GM12878 (cell line): ENCODE measurements at regions not wholly inside any gene's neighbourhood (a gene's known extent, or its start where the extent isn't known, plus 50 kb on each side); places are given as distances from the start of the nearest gene placed in this dataset.

Source experiments
- ATAC-seq: fragments of 200-7000 bp; cut with Tn5 transposase; 3 replicates; pipeline ENCODE4 v1.9.1; 2020; ENCODE audit warnings: mild to moderate bottlenecking, moderate library complexity
- BruUV-seq: library from RNA; stranded (reverse); fragments of 400-500 nt; replicated peaks from 2 replicates; lab custom pipeline; 2021; lab: Mats Ljungman, UMichigan
- CTCF ChIA-PET: fragments of 300-600 bp; sonication (Branson Sonifier 250); formaldehyde crosslinking; extraction: SDS; loops from one replicate; lab custom pipeline; 2021; ENCODE audit warnings: inconsistent platforms; lab: Yijun Ruan, JAX
- POLR2A ChIA-PET: fragments of 350-600 bp; formaldehyde crosslinking; extraction: SDS; loops from one replicate; lab custom pipeline; 2021; ENCODE audit warnings: inconsistent platforms; lab: Charles Lee
- RAD21 ChIA-PET: fragments of 300-600 bp; sonication (Branson Sonifier 250); formaldehyde crosslinking; loops from one replicate; lab custom pipeline; 2023; ENCODE audit warnings: antibody characterized with exemption; ENCODE audit not compliant: unreplicated experiment; lab: Charles Lee
- SMC1A ChIA-PET: fragments of 300-600 bp; sonication (Branson Sonifier 250); formaldehyde crosslinking; loops from one replicate; lab custom pipeline; 2023; ENCODE audit not compliant: unreplicated experiment, uncharacterized antibody; lab: Charles Lee
- DNase-seq: peaks from one replicate; pipeline ENCODE4 v3.0.0-alpha.2; 2011; ENCODE audit warnings: low read depth, low spot score
- FAIRE-seq: peaks from 3 replicates; lab custom pipeline; 2011; peaks lifted over from hg19 to GRCh38; lab: Jason Lieb, UNC
- H2AFZ ChIP-seq: 2 replicates; pipeline ENCODE4 v1.6.0; 2011; ENCODE audit warnings: low read depth, low read length, control low read depth; ENCODE audit not compliant: control insufficient read depth
- H3K27ac ChIP-seq: 2 replicates; pipeline ENCODE4 v1.5.1; 2011; ENCODE audit warnings: control low read depth; ENCODE audit not compliant: control insufficient read depth, insufficient read depth
- H3K27me3 ChIP-seq, 2 experiments: replicated peaks in 1 of 2; 2 replicates each; pipeline versions ENCODE4 v1.6.0 to v1.6.1; 2011; ENCODE audit warnings: low read length in 1 of 2; ENCODE audit not compliant: control insufficient read depth in 2 of 2, insufficient read depth in 2 of 2
- H3K36me3 ChIP-seq, 2 experiments: 2 replicates each; pipeline ENCODE4 v1.5.1; 2011; ENCODE audit warnings: low read length in 1 of 2; ENCODE audit not compliant: control insufficient read depth in 2 of 2, insufficient read depth in 2 of 2
- H3K4me1 ChIP-seq: 2 replicates; pipeline ENCODE4 v1.6.1; 2011; ENCODE audit warnings: mild to moderate bottlenecking, low read length, moderate library complexity, mixed read lengths; ENCODE audit not compliant: control insufficient read depth, insufficient read depth
- H3K4me2 ChIP-seq: 2 replicates; pipeline ENCODE4 v1.6.0; 2011; ENCODE audit warnings: control low read depth; ENCODE audit not compliant: control insufficient read depth, insufficient read depth
- H3K4me3 ChIP-seq: fragments of 200-600 bp; sonication (generic); 2 replicates; pipeline ENCODE4 v1.5.1; 2016
- H3K79me2 ChIP-seq: 2 replicates; pipeline ENCODE4 v1.6.0; 2011; ENCODE audit warnings: low read length; ENCODE audit not compliant: control insufficient read depth, insufficient read depth
- H3K9ac ChIP-seq: 2 replicates; pipeline ENCODE4 v1.8.0; 2011; ENCODE audit warnings: low read length, control low read depth, mixed read lengths; ENCODE audit not compliant: control insufficient read depth, insufficient read depth
- H3K9me3 ChIP-seq: replicated peaks from 3 replicates; pipeline ENCODE4 v1.5.1; 2011; ENCODE audit warnings: mild to moderate bottlenecking, low read length; ENCODE audit not compliant: control insufficient read depth, insufficient read depth
- H4K20me1 ChIP-seq: 2 replicates; pipeline ENCODE4 v1.6.0; 2011; ENCODE audit not compliant: control insufficient read depth, insufficient read depth
- BHLHE40 ChIP-seq, 2 experiments: fragments of 450-650 bp in 1 of 2; IDR thresholded peaks; 2 replicates each; pipeline ENCODE4 v1.6.1; 2011 to 2017; ENCODE audit warnings: low read depth in 2 of 2, borderline replicate concordance in 1 of 2, improper control_type of control experiment in 1 of 2, low read length in 1 of 2, mild to moderate bottlenecking in 1 of 2
- CEBPZ ChIP-seq: fragments of 150-350 bp; IDR thresholded peaks from 2 replicates; pipeline ENCODE4 v1.6.1; 2016; ENCODE audit warnings: low read depth, low read length
- CHD2 ChIP-seq: IDR thresholded peaks from 2 replicates; pipeline ENCODE4 v1.6.1; 2011; ENCODE audit warnings: low read depth, low read length, improper control_type of control experiment, borderline replicate concordance
- CREB1 ChIP-seq: IDR thresholded peaks from 2 replicates; pipeline ENCODE4 v1.6.1; 2012; ENCODE audit warnings: low read depth, mild to moderate bottlenecking, inconsistent platforms
- SP1 ChIP-seq: IDR thresholded peaks from one replicate; pipeline ENCODE4 v1.6.1; 2011; ENCODE audit warnings: low read depth, low read length
- TCF7 ChIP-seq: IDR thresholded peaks from 2 replicates; pipeline ENCODE4 v1.6.1; 2014; ENCODE audit warnings: antibody characterized with exemption, borderline replicate concordance
- ZNF24 ChIP-seq: fragments of 450-650 bp; IDR thresholded peaks from 2 replicates; pipeline ENCODE4 v1.6.1; 2017; ENCODE audit warnings: antibody characterized with exemption, mild to moderate bottlenecking
- ZSCAN29 ChIP-seq: fragments of 450-650 bp; IDR thresholded peaks from 2 replicates; pipeline ENCODE4 v1.6.1; 2017; ENCODE audit warnings: mild to moderate bottlenecking, moderate library complexity
- WGBS: methylation state at CpG from one replicate; pipeline ENCODE4 v1.1.6; 2016; ENCODE audit warnings: low lambda C conversion rate; ENCODE audit not compliant: insufficient replicate concordance, insufficient coverage; ENCODE audit errors: missing lambda C conversion rate; 5-methylcytosine and 5-hydroxymethylcytosine counted together
- in situ Hi-C: fragments of 300-500 bp; cut with MboI; formaldehyde crosslinking; loops from 9 replicates; pipeline ENCODE4 v1.14.3; 2018; ENCODE audit warnings: mixed read lengths
- intact Hi-C: fragments of 100-400 bp; cut with micrococcal nuclease; formaldehyde crosslinking; loops from one replicate; pipeline ENCODE4 v1.14.2; 2022; ENCODE audit not compliant: unreplicated experiment
- TF ChIP-seq, protein P1 (sequence below): IDR thresholded peaks from 2 replicates; pipeline ENCODE4 v1.6.1; 2012; ENCODE audit warnings: low read length, inconsistent platforms
- TF ChIP-seq, protein P2 (sequence below): IDR thresholded peaks from 2 replicates; pipeline ENCODE4 v1.6.1; 2011; ENCODE audit warnings: low read depth, low read length, improper control_type of control experiment, borderline replicate concordance
- TF ChIP-seq, protein P3 (sequence below): fragments of 450-650 bp; IDR thresholded peaks from 2 replicates; pipeline ENCODE4 v1.6.1; 2017; ENCODE audit warnings: borderline replicate concordance

- TF ChIP-seq SP1: no peak
- TF ChIP-seq, all 136 proteins: peak for 0
These were observed 191.0 kb downstream of the C11orf91 start (continued) for GRCh38 chr11:33509632-33510031.

GRCh38 chr11:33507967-33508366, 192.7 kb downstream of the C11orf91 start:
- in situ Hi-C loops: no loop called here
- no peak for FAIRE-seq

More at GRCh38 chr11:33507967-33508366, 192.7 kb downstream of the C11orf91 start:
- H3K9ac ChIP-seq: no peak overlapping the region
- no peaks in the 10 kb centered on the region for H3K9me3 ChIP-seq
- H4K20me1 ChIP-seq: no peaks in the 10 kb centered on the region
- no TSS peak for BruUV-seq
- CTCF ChIA-PET: no interaction called here
- 61% methylated on average over 3 of the region's 3 CpGs for WGBS
- H3K4me2 ChIP-seq: no peak overlapping the region
- no peaks in the 10 kb centered on the region; a peak in 1 of 4 replicates for H3K27me3 ChIP-seq
- no peak for ATAC-seq
- no peaks in the 10 kb centered on the region for H3K36me3 ChIP-seq
- H3K4me1 ChIP-seq: no peaks in the 10 kb centered on the region
- DNase-seq: no peak
- RAD21 ChIA-PET: no interaction called here
- H3K4me3 ChIP-seq: no peak overlapping the region
- no peak overlapping the region for H2AFZ ChIP-seq
- POLR2A ChIA-PET: no interaction called here
- no peaks in the 10 kb centered on the region for H3K79me2 ChIP-seq
- intact Hi-C loops: no loop called here
- TF ChIP-seq BHLHE40 (IDR thresholded peaks at IDR 0.05; ENCODE audit: borderline replicate concordance in 1 of 2, low read depth in 2 of 2, low read length in 1 of 2): no peak
- no peak for TF ChIP-seq CEBPZ
- no peak for TF ChIP-seq CHD2
- TF ChIP-seq, protein P1, sequence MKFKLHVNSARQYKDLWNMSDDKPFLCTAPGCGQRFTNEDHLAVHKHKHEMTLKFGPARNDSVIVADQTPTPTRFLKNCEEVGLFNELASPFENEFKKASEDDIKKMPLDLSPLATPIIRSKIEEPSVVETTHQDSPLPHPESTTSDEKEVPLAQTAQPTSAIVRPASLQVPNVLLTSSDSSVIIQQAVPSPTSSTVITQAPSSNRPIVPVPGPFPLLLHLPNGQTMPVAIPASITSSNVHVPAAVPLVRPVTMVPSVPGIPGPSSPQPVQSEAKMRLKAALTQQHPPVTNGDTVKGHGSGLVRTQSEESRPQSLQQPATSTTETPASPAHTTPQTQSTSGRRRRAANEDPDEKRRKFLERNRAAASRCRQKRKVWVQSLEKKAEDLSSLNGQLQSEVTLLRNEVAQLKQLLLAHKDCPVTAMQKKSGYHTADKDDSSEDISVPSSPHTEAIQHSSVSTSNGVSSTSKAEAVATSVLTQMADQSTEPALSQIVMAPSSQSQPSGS: no peak
- TF ChIP-seq, protein P2, sequence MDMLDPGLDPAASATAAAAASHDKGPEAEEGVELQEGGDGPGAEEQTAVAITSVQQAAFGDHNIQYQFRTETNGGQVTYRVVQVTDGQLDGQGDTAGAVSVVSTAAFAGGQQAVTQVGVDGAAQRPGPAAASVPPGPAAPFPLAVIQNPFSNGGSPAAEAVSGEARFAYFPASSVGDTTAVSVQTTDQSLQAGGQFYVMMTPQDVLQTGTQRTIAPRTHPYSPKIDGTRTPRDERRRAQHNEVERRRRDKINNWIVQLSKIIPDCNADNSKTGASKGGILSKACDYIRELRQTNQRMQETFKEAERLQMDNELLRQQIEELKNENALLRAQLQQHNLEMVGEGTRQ: no peak
- TF ChIP-seq CREB1: no peak
- TF ChIP-seq ZSCAN29: no peak
- no peak for TF ChIP-seq ZNF24
- TF ChIP-seq, protein P3, sequence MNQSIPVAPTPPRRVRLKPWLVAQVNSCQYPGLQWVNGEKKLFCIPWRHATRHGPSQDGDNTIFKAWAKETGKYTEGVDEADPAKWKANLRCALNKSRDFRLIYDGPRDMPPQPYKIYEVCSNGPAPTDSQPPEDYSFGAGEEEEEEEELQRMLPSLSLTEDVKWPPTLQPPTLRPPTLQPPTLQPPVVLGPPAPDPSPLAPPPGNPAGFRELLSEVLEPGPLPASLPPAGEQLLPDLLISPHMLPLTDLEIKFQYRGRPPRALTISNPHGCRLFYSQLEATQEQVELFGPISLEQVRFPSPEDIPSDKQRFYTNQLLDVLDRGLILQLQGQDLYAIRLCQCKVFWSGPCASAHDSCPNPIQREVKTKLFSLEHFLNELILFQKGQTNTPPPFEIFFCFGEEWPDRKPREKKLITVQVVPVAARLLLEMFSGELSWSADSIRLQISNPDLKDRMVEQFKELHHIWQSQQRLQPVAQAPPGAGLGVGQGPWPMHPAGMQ: no peak
- TF ChIP-seq TCF7: no peak
- no peak overlapping the region for H3K27ac ChIP-seq
- SMC1A ChIA-PET: no interaction called here
